Lung (tissue), 11 donors: ENCODE measurements at regions not wholly inside any gene's neighbourhood (a gene's known extent, or its start where the extent isn't known, plus 50 kb on each side); places are given as distances from the start of the nearest gene placed in this dataset.

Experiments
- ATAC-seq: fragments of 200-7000 bp; cut with Tn5 transposase; one replicate; pipeline ENCODE4 v1.9.1; 2020; ENCODE audit warnings: moderate number of reproducible peaks; ENCODE audit not compliant: insufficient read depth, low FRiP score
- DNase-seq, 3 donors: peaks; one replicate each; pipeline ENCODE4 v3.0.0-alpha.2; 2013 to 2017
- H3K27ac ChIP-seq, 2 donors: one replicate each; pipeline ENCODE4 v1.5.1; 2013; ENCODE audit warnings: mild to moderate bottlenecking in 2 of 2, moderate library complexity in 2 of 2, control low read depth in 1 of 2, inconsistent platforms in 1 of 2, low read depth in 1 of 2, low read length in 1 of 2
- H3K27me3 ChIP-seq, 3 donors: one replicate each; pipeline ENCODE4 v1.5.1; 2013; ENCODE audit warnings: low read length in 2 of 3; ENCODE audit not compliant: control insufficient read depth in 3 of 3, insufficient read depth in 3 of 3
- H3K36me3 ChIP-seq, 4 donors: one replicate each; pipeline ENCODE4 v1.5.1; 2013; ENCODE audit warnings: low read length in 4 of 4, mild to moderate bottlenecking in 1 of 4, moderate library complexity in 1 of 4; ENCODE audit not compliant: control insufficient read depth in 4 of 4, insufficient read depth in 4 of 4
- H3K4me1 ChIP-seq, 5 donors: one replicate each; pipeline ENCODE4 v1.5.1; 2013; ENCODE audit warnings: low read length in 5 of 5, mild to moderate bottlenecking in 2 of 5, moderate library complexity in 1 of 5; ENCODE audit not compliant: control insufficient read depth in 5 of 5, insufficient read depth in 5 of 5
- H3K4me3 ChIP-seq: one replicate; pipeline ENCODE4 v1.5.1; 2013; ENCODE audit warnings: mild to moderate bottlenecking, control low read depth, moderate library complexity
- H3K9ac ChIP-seq, 2 donors: one replicate each; pipeline ENCODE4 v1.5.1; 2013; ENCODE audit warnings: low read length in 2 of 2, control low read depth in 1 of 2; ENCODE audit not compliant: insufficient read depth in 1 of 2
- H3K9me3 ChIP-seq, 4 donors: one replicate each; pipeline ENCODE4 v1.5.1; 2013; ENCODE audit warnings: low read length in 3 of 4, mild to moderate bottlenecking in 1 of 4, moderate library complexity in 1 of 4; ENCODE audit not compliant: control insufficient read depth in 4 of 4, insufficient read depth in 3 of 4
- CTCF ChIP-seq: IDR thresholded peaks from 2 replicates; pipeline ENCODE4 v1.5.1; 2012; ENCODE audit warnings: mild to moderate bottlenecking; ENCODE audit errors: control extremely low read depth, extremely low read depth
- WGBS, 2 donors: extraction: QIAGEN DNeasy Blood & Tissue Kit; methylation state at CpG; one replicate each; pipeline ENCODE4 v1.1.7; 2013; 5-methylcytosine and 5-hydroxymethylcytosine counted together
- donor health status: control.
- donor health status: control.
- donor health status: Bipolar disorder and iron deficiency.
- donor health status: healthy.
- donor health status: DM: yes; HTN: yes; CAD: no.

GRCh38 chr18:4851301-4851976 is 345.6 kb downstream of the AKAIN1 start:
- TF ChIP-seq CTCF, result no peak
- H3K9me3 ChIP-seq, result peaks cover 0 to 2% (median 0%) of the 10 kb centered on the region in 4 donors
- WGBS, 2 donors, result 96% methylated on average over 1 of the region's 1 CpG

GRCh38 chr18:4847056-4847455 is 350.0 kb downstream of the AKAIN1 start:
- H3K9ac ChIP-seq, result no peak overlapping the region
- no peak for TF ChIP-seq CTCF
- no peak for DNase-seq
- H3K9me3 ChIP-seq, result no peaks in the 10 kb centered on the region
- whole genome bisulfite sequencing, 2 donors, result 85 to 86% methylated on average over 1 of the region's 1 CpG
- H3K27me3 ChIP-seq, result no peaks in the 10 kb centered on the region
- no peak overlapping the region for H3K27ac ChIP-seq
- H3K4me3 ChIP-seq, result no peak overlapping the region
- no peak for ATAC-seq
- H3K4me1 ChIP-seq, result peaks cover 0 to 11% (median 0%) of the 10 kb centered on the region in 5 donors
- no peaks in the 10 kb centered on the region for H3K36me3 ChIP-seq

More at GRCh38 chr18:4851301-4851976, 345.6 kb downstream of the AKAIN1 start:
- Histone ChIP-seq H3K27me3 (no peaks in the 10 kb centered on the region), H3K4me1 (no peaks in the 10 kb centered on the region), H3K36me3 (no peaks in the 10 kb centered on the region), H3K9ac (no peak overlapping the region), H3K4me3 (no peak overlapping the region), H3K27ac (no peak overlapping the region)
- no peak for DNase-seq
- no peak for ATAC-seq

- H3K9me3 ChIP-seq, result peaks cover 0 to 2% (median 0%) of the 10 kb centered on the region in 4 donors
These were observed 352.7 kb downstream of the AKAIN1 start for GRCh38 chr18:4844320-4844719.

More at GRCh38 chr18:4844320-4844719, 352.7 kb downstream of the AKAIN1 start:
- Histone ChIP-seq H3K4me1 (peaks cover 0 to 11% (median 0%) of the 10 kb centered on the region in 5 donors), H3K36me3 (no peaks in the 10 kb centered on the region), H3K4me3 (no peak overlapping the region), H3K27me3 (no peaks in the 10 kb centered on the region), H3K27ac (no peak overlapping the region), H3K9ac (no peak overlapping the region)
- DNase-seq, result no peak
- TF ChIP-seq CTCF, result no peak
- no peak for ATAC-seq
- WGBS, 2 donors, result 55 to 75% methylated on average over 3 of the region's 3 CpGs
